HCT116 (cell line): ENCODE measurements at regions not wholly inside any gene's neighbourhood (a gene's known extent, or its start where the extent isn't known, plus 50 kb on each side); places are given as distances from the start of the nearest gene placed in this dataset.

Experiments
- CTCF ChIP-seq, 3 experiments: fragments of 200-600 bp in 1 of 3; sonication (generic) in 1 of 3; IDR thresholded peaks in 2 of 3; conservative IDR thresholded peaks in 1 of 3; 2 replicates each; pipeline ENCODE4 v1.5.1; 2012 to 2017; ENCODE audit warnings: low read depth in 2 of 3, low read length in 2 of 3, antibody characterized with exemption in 1 of 3, borderline replicate concordance in 1 of 3, control low read depth in 1 of 3, mild to moderate bottlenecking in 1 of 3, mixed read lengths in 1 of 3, mixed run types in 1 of 3, moderate library complexity in 1 of 3; ENCODE audit not compliant: insufficient read depth in 1 of 3
- POLR2A ChIP-seq: IDR thresholded peaks from 2 replicates; pipeline ENCODE4 v1.7.0; 2011; ENCODE audit warnings: borderline replicate concordance; ENCODE audit not compliant: insufficient read depth, insufficient read length; ENCODE audit errors: extremely low read depth
- REST ChIP-seq: IDR thresholded peaks from 2 replicates; pipeline ENCODE4 v1.6.1; 2012; ENCODE audit warnings: low read depth
- SP1 ChIP-seq: IDR thresholded peaks from 2 replicates; pipeline ENCODE4 v1.6.1; 2012; ENCODE audit warnings: low read depth
- TF ChIP-seq, protein P1 (sequence below): IDR thresholded peaks from 2 replicates; pipeline ENCODE4 v1.6.1; 2012

DNA sequence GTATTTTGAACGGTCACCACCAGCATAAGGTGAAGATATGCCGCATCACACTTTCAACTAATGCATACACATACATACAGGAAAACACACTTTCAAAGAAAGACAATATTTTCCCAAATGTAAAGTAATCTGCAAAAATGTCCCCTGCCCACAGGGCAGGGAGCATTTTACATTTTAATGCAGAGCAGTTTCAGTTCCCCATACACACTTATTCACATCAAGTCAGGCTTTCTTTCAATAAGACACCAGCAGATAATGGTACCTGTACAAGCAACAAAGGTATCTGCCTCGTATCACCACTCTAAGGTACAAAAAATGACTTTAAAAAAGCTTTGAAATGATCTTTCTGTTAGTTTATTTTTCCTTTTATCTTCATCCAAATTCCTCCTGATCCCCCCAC is 247.1 kb upstream of the CCNG1 start:
- TF ChIP-seq REST, result no peak
- TF ChIP-seq, protein P1, sequence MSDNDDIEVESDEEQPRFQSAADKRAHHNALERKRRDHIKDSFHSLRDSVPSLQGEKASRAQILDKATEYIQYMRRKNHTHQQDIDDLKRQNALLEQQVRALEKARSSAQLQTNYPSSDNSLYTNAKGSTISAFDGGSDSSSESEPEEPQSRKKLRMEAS, result no peak
- TF ChIP-seq CTCF (IDR thresholded peaks at IDR 0.05 in 2 of 3, conservative IDR thresholded peaks at IDR 0.05 in 1 of 3; ENCODE audit: borderline replicate concordance in 1 of 3, insufficient read depth in 1 of 3, low read depth in 2 of 3, low read length in 2 of 3), result no peak
- no peak for TF ChIP-seq POLR2A
- TF ChIP-seq SP1, result no peak
